T-cell (primary cell): ENCODE measurements at regions not wholly inside any gene's neighbourhood (a gene's known extent, or its start where the extent isn't known, plus 50 kb on each side); places are given as distances from the start of the nearest gene placed in this dataset.
"Not testable (repeated sequence)": the region's sequence is repeated elsewhere in the genome, so short reads cannot be mapped to it uniquely, and the experiment has no call there.

Experiments
- ATAC-seq, 4 experiments: fragments of 200-7000 bp in 3 of 4; fragments of 150-1000 bp in 1 of 4; cut with Tn5 transposase; replicated peaks in 1 of 4; 1 replicate in 3 of 4; 2 replicates in 1 of 4; pipeline ENCODE4 v1.10.0; 2021; ENCODE audit warnings: moderate library complexity in 3 of 4, mild to moderate bottlenecking in 2 of 4, moderate number of reproducible peaks in 1 of 4
- CTCF ChIA-PET, 2 donors: fragments of 300-600 bp; sonication (Branson Sonifier 250); formaldehyde crosslinking; loops; one replicate each; lab custom pipeline; 2022; ENCODE audit warnings: antibody characterized with exemption in 2 of 2; lab: Charles Lee
- POLR2A ChIA-PET, 2 donors: fragments of 300-600 bp; sonication (Branson Sonifier 250); formaldehyde crosslinking; loops; one replicate each; lab custom pipeline; 2022; ENCODE audit warnings: antibody characterized with exemption in 2 of 2; lab: Charles Lee
- DNase-seq, 35 experiments: peaks; one replicate each; pipeline versions ENCODE4 v3.0.0 to v3.0.0-alpha.2; 2013 to 2023
- H3K27ac ChIP-seq: one replicate; pipeline ENCODE4 v1.5.1; 2013; ENCODE audit warnings: low read length
- H3K27me3 ChIP-seq, 2 experiments: replicated peaks in 1 of 2; 1 replicate in 1 of 2; 2 replicates in 1 of 2; pipeline versions ENCODE4 v1.6.1 to v1.7.0; 2013; ENCODE audit warnings: low read length in 1 of 2, mixed read lengths in 1 of 2; ENCODE audit not compliant: control insufficient read depth in 2 of 2, insufficient read depth in 2 of 2; ENCODE audit errors: extremely low read depth in 1 of 2
- H3K36me3 ChIP-seq, 2 donors: 1 replicate in 1 of 2; 2 replicates in 1 of 2; pipeline versions ENCODE4 v1.6.1 to v1.7.0; 2013; ENCODE audit warnings: low read length in 1 of 2; ENCODE audit not compliant: control insufficient read depth in 2 of 2, insufficient read depth in 1 of 2; ENCODE audit errors: extremely low read depth in 1 of 2
- H3K4me1 ChIP-seq, 2 experiments: 1 replicate in 1 of 2; 2 replicates in 1 of 2; pipeline versions ENCODE4 v1.6.1 to v1.7.0; 2013; ENCODE audit warnings: low read length in 2 of 2, mixed read lengths in 1 of 2; ENCODE audit not compliant: insufficient read depth in 2 of 2, control insufficient read depth in 1 of 2; ENCODE audit errors: extremely low read depth in 1 of 2
- H3K4me3 ChIP-seq, 2 donors: 1 replicate in 1 of 2; 2 replicates in 1 of 2; pipeline versions ENCODE4 v1.5.1 to v1.7.0; 2013; ENCODE audit warnings: mild to moderate bottlenecking in 2 of 2, low read length in 1 of 2, moderate library complexity in 1 of 2; ENCODE audit not compliant: control insufficient read depth in 1 of 2; ENCODE audit errors: extremely low read depth in 1 of 2
- H3K9me3 ChIP-seq: 2 replicates; pipeline ENCODE4 v1.7.0; 2013
- H3K27ac Mint-ChIP-seq, 2 donors: one replicate each; pipeline ENCODE4 v1.8.0; 2020 to 2021; ENCODE audit warnings: mild to moderate bottlenecking in 2 of 2, mixed read lengths in 2 of 2
- H3K27me3 Mint-ChIP-seq, 2 donors: one replicate each; pipeline ENCODE4 v1.8.0; 2021 to 2022; ENCODE audit warnings: mixed read lengths in 2 of 2
- H3K36me3 Mint-ChIP-seq: one replicate; pipeline ENCODE4 v1.8.0; 2021; ENCODE audit warnings: mixed read lengths
- H3K4me1 Mint-ChIP-seq, 3 donors: one replicate each; pipeline ENCODE4 v1.8.0; 2020 to 2022; ENCODE audit warnings: mixed read lengths in 3 of 3, mild to moderate bottlenecking in 1 of 3
- H3K4me3 Mint-ChIP-seq, 3 donors: one replicate each; pipeline ENCODE4 v1.8.0; 2020 to 2022; ENCODE audit warnings: mild to moderate bottlenecking in 3 of 3, mixed read lengths in 3 of 3, moderate library complexity in 3 of 3
- H3K9me3 Mint-ChIP-seq, 3 donors: one replicate each; pipeline ENCODE4 v1.8.0; 2020 to 2022; ENCODE audit warnings: mixed read lengths in 3 of 3
- WGBS: methylation state at CpG from one replicate; pipeline ENCODE4 v1.1.5; 2013; ENCODE audit warnings: missing lambda C conversion rate; ENCODE audit not compliant: insufficient coverage; 5-methylcytosine and 5-hydroxymethylcytosine counted together

GRCh38 chr1:221988829-221989228 lies 246.9 kb upstream of the DUSP10 start:
- Mint-ChIP-seq H3K36me3 (no peaks in the 10 kb centered on the region), H3K4me3 (no peak overlapping the region), H3K9me3 (no peaks in the 10 kb centered on the region), H3K27me3 (no peaks in the 10 kb centered on the region), H3K4me1 (peaks cover 0 to 19% (median 0%) of the 10 kb centered on the region in 3 donors), H3K27ac (no peak overlapping the region)
- ChIA-PET POLR2A (no interaction called here), CTCF (interaction anchor here in 1 of 2 donors (0.6 kb wide), 1 partner anchor 262 kb away, joined by 3 read pairs; no protein-coding TSS in a partner anchor)
- DNase-seq (no peak), ATAC-seq (no peak)
- no peak overlapping the region for H3K4me3 ChIP-seq
- H3K4me1 ChIP-seq = no peaks in the 10 kb centered on the region
- H3K36me3 ChIP-seq = no peaks in the 10 kb centered on the region
- H3K9me3 ChIP-seq = no peaks in the 10 kb centered on the region
- H3K27me3 ChIP-seq = no peaks in the 10 kb centered on the region
- H3K27ac ChIP-seq = no peak overlapping the region

- peaks cover 0 to 15% (median 0%) of the 10 kb centered on the region in 3 donors for H3K4me1 Mint-ChIP-seq
- H3K27ac Mint-ChIP-seq = no peak overlapping the region
- WGBS = 85% methylated on average over 2 of the region's 6 CpGs
- no peaks in the 10 kb centered on the region for H3K36me3 Mint-ChIP-seq
- no peaks in the 10 kb centered on the region for H3K4me1 ChIP-seq
- no peak overlapping the region for H3K4me3 ChIP-seq
- H3K9me3 ChIP-seq = no peaks in the 10 kb centered on the region
- no peaks in the 10 kb centered on the region for H3K9me3 Mint-ChIP-seq
- no peaks in the 10 kb centered on the region for H3K36me3 ChIP-seq
- CTCF ChIA-PET = no interaction called here
- DNase-seq (no peak), ATAC-seq (no peak)
- H3K27me3 Mint-ChIP-seq = peaks cover 4 to 7% of the 10 kb centered on the region in 2 donors
- H3K27ac ChIP-seq = no peak overlapping the region
- POLR2A ChIA-PET = no interaction called here
- no peaks in the 10 kb centered on the region for H3K27me3 ChIP-seq
- no peak overlapping the region for H3K4me3 Mint-ChIP-seq
Observed at GRCh38 chr1:221987860-221988520, 246.1 kb upstream of the DUSP10 start.

GRCh38 chr1:221983444-221983843 lies 241.6 kb upstream of the DUSP10 start:
- Mint-ChIP-seq H3K4me3 (no peak overlapping the region), H3K4me1 (no peaks in the 10 kb centered on the region), H3K9me3 (no peaks in the 10 kb centered on the region), H3K27ac (no peak overlapping the region), H3K27me3 (peaks cover 4 to 7% of the 10 kb centered on the region in 2 donors), H3K36me3 (no peaks in the 10 kb centered on the region)
- Histone ChIP-seq H3K36me3 (no peaks in the 10 kb centered on the region), H3K4me3 (no peak overlapping the region), H3K4me1 (no peaks in the 10 kb centered on the region), H3K27me3 (no peaks in the 10 kb centered on the region), H3K27ac (no peak overlapping the region), H3K9me3 (no peaks in the 10 kb centered on the region)
- WGBS = 100% methylated on average over 1 of the region's 1 CpG
- ATAC-seq = no peak
- ChIA-PET POLR2A (no interaction called here), CTCF (interaction anchor here in 1 of 2 donors (0.6 kb wide), 1 partner anchor 111 kb away, joined by 3 read pairs; no protein-coding TSS in a partner anchor)
- no peak for DNase-seq

- Histone ChIP-seq H3K27ac (no peak overlapping the region), H3K4me1 (no peaks in the 10 kb centered on the region), H3K9me3 (no peaks in the 10 kb centered on the region), H3K4me3 (no peak overlapping the region), H3K36me3 (no peaks in the 10 kb centered on the region), H3K27me3 (no peaks in the 10 kb centered on the region)
- ChIA-PET POLR2A (no interaction called here), CTCF (no interaction called here)
- no CpG with 5 or more reads among the region's 1 CpG for WGBS
- Mint-ChIP-seq H3K27ac (no peak overlapping the region), H3K27me3 (peaks cover 4 to 7% of the 10 kb centered on the region in 2 donors), H3K36me3 (no peaks in the 10 kb centered on the region), H3K4me1 (no peaks in the 10 kb centered on the region), H3K4me3 (no peak overlapping the region), H3K9me3 (no peaks in the 10 kb centered on the region)
- DNase-seq (no peak), ATAC-seq (no peak)
Observed at GRCh38 chr1:221981461-221981860, 239.6 kb upstream of the DUSP10 start.

GRCh38 chr1:221979444-221980032 lies 237.6 kb upstream of the DUSP10 start:
- no peaks in the 10 kb centered on the region for H3K9me3 ChIP-seq
- H3K4me3 ChIP-seq = no peak overlapping the region
- H3K27ac ChIP-seq = no peak overlapping the region
- H3K36me3 ChIP-seq = no peaks in the 10 kb centered on the region
- Mint-ChIP-seq H3K4me3 (no peak overlapping the region), H3K36me3 (no peaks in the 10 kb centered on the region), H3K9me3 (no peaks in the 10 kb centered on the region), H3K4me1 (no peaks in the 10 kb centered on the region), H3K27me3 (peaks cover 4 to 7% of the 10 kb centered on the region in 2 donors), H3K27ac (peak overlapping the region in 1 of 2 donors; percentile 13)
- DNase-seq (no peak), ATAC-seq (no peak)
- no peaks in the 10 kb centered on the region for H3K27me3 ChIP-seq
- POLR2A ChIA-PET = no interaction called here
- no peaks in the 10 kb centered on the region for H3K4me1 ChIP-seq
- CTCF ChIA-PET = interaction anchor here (0.5 to 1.3 kb wide), 3 partner anchors 476 to 498 kb away, joined by 3 read pairs; no protein-coding TSS in a partner anchor

GRCh38 chr1:221978631-221979334 lies 236.9 kb upstream of the DUSP10 start:
- H3K27me3 Mint-ChIP-seq, H3K4me3 Mint-ChIP-seq, H3K36me3 ChIP-seq, H3K36me3 Mint-ChIP-seq, H3K27ac ChIP-seq, H3K4me3 ChIP-seq, H3K9me3 ChIP-seq, H3K4me1 ChIP-seq, H3K27me3 ChIP-seq, H3K27ac Mint-ChIP-seq, POLR2A ChIA-PET, H3K9me3 Mint-ChIP-seq, DNase-seq, H3K4me1 Mint-ChIP-seq, ATAC-seq: not testable (repeated sequence)
- CTCF ChIA-PET = interaction anchor here in 1 of 2 donors (0.8 kb wide), 1 partner anchor 494 kb away, joined by 3 read pairs; no protein-coding TSS in a partner anchor
- WGBS = 88% methylated on average over 4 of the region's 9 CpGs
